Heart left ventricle (tissue), 16 donors: ENCODE measurements at regions not wholly inside any gene's neighbourhood (a gene's known extent, or its start where the extent isn't known, plus 50 kb on each side); places are given as distances from the start of the nearest gene placed in this dataset.

Experiments
- ATAC-seq, 4 donors: fragments of 200-7000 bp; cut with Tn5 transposase; one replicate each; pipeline ENCODE4 v1.9.1; 2020 to 2022; ENCODE audit warnings: moderate library complexity in 4 of 4, mild to moderate bottlenecking in 3 of 4, moderate number of reproducible peaks in 1 of 4
- DNase-seq, 5 donors: peaks; one replicate each; pipeline ENCODE4 v3.0.0-alpha.2; 2020
- H3K27ac ChIP-seq, 12 donors: fragments of 200-600 bp; sonication (generic) in 4 of 12; one replicate each; pipeline versions ENCODE4 v1.5.0 to v1.8.0; 2016 to 2022; ENCODE audit warnings: mild to moderate bottlenecking in 2 of 12
- H3K27me3 ChIP-seq, 9 donors: fragments of 200-600 bp; sonication (generic) in 2 of 9; one replicate each; pipeline versions ENCODE4 v1.5.1 to v1.8.0; 2016 to 2022; ENCODE audit warnings: mild to moderate bottlenecking in 3 of 9
- H3K36me3 ChIP-seq, 9 donors: fragments of 200-600 bp; sonication (generic) in 2 of 9; one replicate each; pipeline versions ENCODE4 v1.5.0 to v1.8.0; 2018 to 2022; ENCODE audit warnings: mild to moderate bottlenecking in 2 of 9
- H3K4me1 ChIP-seq, 12 donors: fragments of 200-600 bp; sonication (generic) in 4 of 12; one replicate each; pipeline versions ENCODE4 v1.5.0 to v1.8.0; 2016 to 2022; ENCODE audit warnings: mild to moderate bottlenecking in 3 of 12
- H3K4me3 ChIP-seq, 12 donors: fragments of 200-600 bp; sonication (generic) in 4 of 12; one replicate each; pipeline versions ENCODE4 v1.5.0 to v1.8.0; 2017 to 2022; ENCODE audit warnings: mild to moderate bottlenecking in 9 of 12, moderate library complexity in 4 of 12
- H3K9me3 ChIP-seq, 12 donors: fragments of 200-600 bp; sonication (generic) in 4 of 12; one replicate each; pipeline versions ENCODE4 v1.5.0 to v1.8.0; 2016 to 2022; ENCODE audit warnings: mild to moderate bottlenecking in 1 of 12
- CTCF ChIP-seq, 12 donors: fragments of 200-600 bp; sonication (generic) in 4 of 12; IDR thresholded peaks; one replicate each; pipeline versions ENCODE4 v1.5.0 to v1.8.0; 2018 to 2022; ENCODE audit warnings: antibody characterized with exemption in 12 of 12, mild to moderate bottlenecking in 5 of 12
- POLR2A ChIP-seq, 2 donors: fragments of 450-650 bp; IDR thresholded peaks; one replicate each; pipeline ENCODE4 v1.6.1; 2017; ENCODE audit warnings: antibody characterized with exemption in 2 of 2, mild to moderate bottlenecking in 2 of 2, moderate library complexity in 2 of 2
- WGBS, 4 donors: extraction: QIAGEN DNeasy Blood & Tissue Kit in 2 of 4; methylation state at CpG; one replicate each; pipeline versions ENCODE4 v1.1.5 to v1.1.7; 2013 to 2018; 5-methylcytosine and 5-hydroxymethylcytosine counted together
- intact Hi-C, 10 donors: fragments of 100-400 bp; cut with DNase I; formaldehyde crosslinking; loops; one replicate each; pipeline versions ENCODE4 v1.11.1 to v1.14.2; 2022
- donor health status: ischemic (EF 13 %, LVEDD 7.1; RV severe dilation, severe dysfunction).
- donor health status: healthy with polysubstance abuse.
- donor health status: DM: no; HTN: yes; CAD: no.
- donor health status: DM: no; HTN: no; CAD: no.
- donor health status: ischemic (EF 25% LVEDD 6.9; RV normal size, moderate dysfunction).
- donor health status: ischemic (EF 25% LVEDD 5.7; RV mildly dilated, moderate dysfunction).
- donor health status: healthy.
- donor health status: DM: yes; HTN: yes; CAD: no.
- donor health status: ischemic (EF 35%, LVEDD 5.7; RV mildly dilated, moderate dysfunction).
- donor health status: nonischemic (EF 11% LVEDD 7.7; RV severe dilation, severe dysfunction).
- donor health status: DM: yes; HTN: yes; CAD: no.
- donor health status: PGD.
- donor health status: ischemic (EF 29% LVEDD 5.4; RV normal size, mild dysfunction).
- donor health status: nonischemic (EF 23%, LVEDD 6.1; RV moderate dilation, normal function).

GRCh38 chr16:55047331-55047730 lies 116.7 kb downstream of the IRX5 start:
- Histone ChIP-seq H3K27ac (no peak overlapping the region), H3K9me3 (no peaks in the 10 kb centered on the region), H3K4me1 (no peaks in the 10 kb centered on the region), H3K36me3 (no peaks in the 10 kb centered on the region), H3K27me3 (peaks cover 0 to 7% (median 0%) of the 10 kb centered on the region in 9 donors), H3K4me3 (no peak overlapping the region)
- intact Hi-C loops: no loop called here
- DNase-seq (no peak), ATAC-seq (no peak)
- WGBS, 4 donors: 87 to 92% (median 89%) methylated on average over 4 of the region's 4 CpGs
- TF ChIP-seq CTCF (IDR thresholded peaks at IDR 0.05) (no peak), POLR2A (IDR thresholded peaks at IDR 0.05) (no peak)

- TF ChIP-seq POLR2A (IDR thresholded peaks at IDR 0.05): no peak
- TF ChIP-seq CTCF (IDR thresholded peaks at IDR 0.05): no peak
- no peak for ATAC-seq
- H3K36me3 ChIP-seq: no peaks in the 10 kb centered on the region
- H3K4me1 ChIP-seq: no peaks in the 10 kb centered on the region
- WGBS, 4 donors: 88 to 97% (median 95%) methylated on average over 7 to 8 of the region's 8 CpGs
- intact Hi-C loops: no loop called here
- H3K4me3 ChIP-seq: no peak overlapping the region
- H3K9me3 ChIP-seq: no peaks in the 10 kb centered on the region
- no peak overlapping the region for H3K27ac ChIP-seq
- no peak for DNase-seq
- H3K27me3 ChIP-seq: peaks cover 0 to 8% (median 0%) of the 10 kb centered on the region in 9 donors
Observed at GRCh38 chr16:55047903-55048497, 117.3 kb downstream of the IRX5 start.

- Histone ChIP-seq H3K27ac (no peak overlapping the region), H3K4me3 (no peak overlapping the region), H3K27me3 (peaks cover 0 to 8% (median 0%) of the 10 kb centered on the region in 9 donors), H3K4me1 (no peaks in the 10 kb centered on the region), H3K36me3 (no peaks in the 10 kb centered on the region), H3K9me3 (no peaks in the 10 kb centered on the region)
- DNase-seq (no peak), ATAC-seq (no peak)
- WGBS, 4 donors: 63 to 77% (median 70%) methylated on average over 4 to 5 of the region's 5 CpGs
- TF ChIP-seq POLR2A (IDR thresholded peaks at IDR 0.05) (no peak), CTCF (IDR thresholded peaks at IDR 0.05) (no peak)
- intact Hi-C loops: no loop called here
Observed at GRCh38 chr16:55048745-55049144, 118.1 kb downstream of the IRX5 start.

GRCh38 chr16:55051571-55052347 lies 121.1 kb downstream of the IRX5 start:
- ATAC-seq (no peak), DNase-seq (no peak)
- H3K9me3 ChIP-seq: peaks cover 0 to 6% (median 0%) of the 10 kb centered on the region in 12 donors
- no peak overlapping the region for H3K4me3 ChIP-seq
- no peaks in the 10 kb centered on the region for H3K36me3 ChIP-seq
- H3K27ac ChIP-seq: no peak overlapping the region
- H3K4me1 ChIP-seq: peaks cover 0 to 7% (median 5%) of the 10 kb centered on the region in 12 donors
- WGBS, 4 donors: 77 to 87% (median 81%) methylated on average over 6 to 7 of the region's 7 CpGs
- intact Hi-C loops: no loop called here
- TF ChIP-seq CTCF (IDR thresholded peaks at IDR 0.05) (no peak), POLR2A (IDR thresholded peaks at IDR 0.05) (no peak)
- peaks cover 0 to 37% (median 11%) of the 10 kb centered on the region in 9 donors for H3K27me3 ChIP-seq
